K562 (cell line): ENCODE measurements at regions not wholly inside any gene's neighbourhood (a gene's known extent, or its start where the extent isn't known, plus 50 kb on each side); places are given as distances from the start of the nearest gene placed in this dataset.

Experiments
- ATAC-seq: fragments of 200-7000 bp; cut with Tn5 transposase; 3 replicates; pipeline ENCODE4 v1.9.1; 2020; ENCODE audit warnings: moderate library complexity
- BruUV-seq: library from RNA; stranded (reverse); fragments of 400-500 nt; replicated peaks from 2 replicates; lab custom pipeline; 2021; lab: Mats Ljungman, UMichigan
- CTCF ChIA-PET: fragments of 300-600 bp; formaldehyde crosslinking; extraction: SDS; loops from one replicate; lab custom pipeline; 2021; ENCODE audit warnings: low intra/inter-chr PET ratio; lab: Yijun Ruan, JAX
- POLR2A ChIA-PET: fragments of 300-600, 350-650 bp; sonication (Branson Sonifier 250); formaldehyde crosslinking; extraction: SDS; loops from one replicate; lab custom pipeline; 2021; ENCODE audit warnings: antibody characterized with exemption, inconsistent platforms; lab: Yijun Ruan, JAX
- DNase-seq, 4 experiments: peaks; one replicate each; pipeline versions ENCODE4 v3.0.0 to v3.0.0-alpha.2; 2011 to 2018; ENCODE audit warnings: low spot score in 3 of 4, mixed read lengths in 3 of 4; ENCODE audit errors: extremely low read depth in 1 of 4
- FAIRE-seq: peaks from 2 replicates; lab custom pipeline; 2011; peaks lifted over from hg19 to GRCh38; lab: Jason Lieb, UNC
- H2AFZ ChIP-seq: 2 replicates; pipeline ENCODE4 v1.6.0; 2011; ENCODE audit warnings: low read depth, low read length, control low read depth, inconsistent platforms
- H3K27ac ChIP-seq: fragments of 200-600 bp; 3 replicates; pipeline ENCODE4 v1.8.0; 2011; ENCODE audit warnings: low read depth, mild to moderate bottlenecking, control low read depth, inconsistent platforms, low read length, moderate library complexity, mixed read lengths; ENCODE audit errors: extremely low read depth
- H3K27me3 ChIP-seq, 2 experiments: fragments of 300-600 bp in 1 of 2; 2 replicates in 1 of 2; 3 replicates in 1 of 2; pipeline versions ENCODE4 v1.6.0 to v1.8.0; 2011; ENCODE audit warnings: inconsistent platforms in 2 of 2, low read length in 2 of 2, mild to moderate bottlenecking in 1 of 2, mixed read lengths in 1 of 2, moderate library complexity in 1 of 2; ENCODE audit not compliant: control insufficient read depth in 2 of 2, insufficient read depth in 2 of 2
- H3K36me3 ChIP-seq: fragments of 300-600 bp; 3 replicates; pipeline ENCODE4 v1.8.0; 2011; ENCODE audit warnings: mild to moderate bottlenecking, low read length, inconsistent platforms; ENCODE audit not compliant: control insufficient read depth, insufficient read depth
- H3K4me1 ChIP-seq, 2 experiments: fragments of 200-600 bp in 1 of 2; replicated peaks in 1 of 2; 2 replicates in 1 of 2; 3 replicates in 1 of 2; pipeline versions ENCODE4 v1.5.1 to v1.8.0; 2011; ENCODE audit warnings: inconsistent platforms in 2 of 2, low read length in 2 of 2, mild to moderate bottlenecking in 1 of 2, mixed read lengths in 1 of 2, moderate library complexity in 1 of 2; ENCODE audit not compliant: control insufficient read depth in 2 of 2, insufficient read depth in 2 of 2
- H3K4me2 ChIP-seq: 2 replicates; pipeline ENCODE4 v1.6.1; 2011; ENCODE audit warnings: low read length, control low read depth, inconsistent platforms, mixed read lengths; ENCODE audit not compliant: insufficient read depth
- H3K4me3 ChIP-seq: fragments of 200-600 bp; sonication (generic), shearing (Covaris generic); 2 replicates; pipeline ENCODE4 v1.5.1; 2016; ENCODE audit warnings: control low read depth, inconsistent platforms
- H3K79me2 ChIP-seq: fragments of 200-600 bp; 3 replicates; pipeline ENCODE4 v1.8.0; 2011; ENCODE audit warnings: low read length, inconsistent platforms; ENCODE audit not compliant: control insufficient read depth, insufficient read depth
- H3K9ac ChIP-seq, 2 experiments: 2 replicates each; pipeline versions ENCODE4 v1.6.0 to v1.6.1; 2011; ENCODE audit warnings: low read depth in 2 of 2, low read length in 2 of 2, control low read depth in 1 of 2, inconsistent platforms in 1 of 2, mild to moderate bottlenecking in 1 of 2, mixed read lengths in 1 of 2; ENCODE audit not compliant: insufficient read depth in 1 of 2
- H3K9me1 ChIP-seq: one replicate; pipeline ENCODE4 v1.6.0; 2011; ENCODE audit warnings: inconsistent platforms, mild to moderate bottlenecking, low read length, moderate library complexity; ENCODE audit not compliant: control insufficient read depth, insufficient read depth
- H3K9me3 ChIP-seq: replicated peaks from 2 replicates; pipeline ENCODE4 v1.5.1; 2011; ENCODE audit warnings: low read depth, low read length, inconsistent platforms; ENCODE audit not compliant: control insufficient read depth, insufficient read depth
- H4K20me1 ChIP-seq: replicated peaks from 2 replicates; pipeline ENCODE4 v1.6.1; 2011; ENCODE audit warnings: low read length, inconsistent platforms, mixed read lengths; ENCODE audit not compliant: control insufficient read depth, insufficient read depth
- BCOR ChIP-seq: fragments of 450-650 bp; IDR thresholded peaks from 2 replicates; pipeline ENCODE4 v1.6.1; 2016
- BDP1 ChIP-seq: IDR thresholded peaks from 3 replicates; pipeline ENCODE4 v1.6.1; 2011; ENCODE audit not compliant: insufficient read length, insufficient read depth
- FOXK1 ChIP-seq: sonication (generic); formaldehyde crosslinking; IDR thresholded peaks from 2 replicates; pipeline ENCODE4 v1.8.0; 2022; ENCODE audit warnings: missing genetic modification reagents, mild to moderate bottlenecking, borderline replicate concordance
- KDM1A ChIP-seq, 2 experiments: fragments of 450-650 bp; IDR thresholded peaks; 2 replicates each; pipeline ENCODE4 v1.6.1; 2016; ENCODE audit warnings: mild to moderate bottlenecking in 2 of 2
- MBD2 ChIP-seq: sonication (generic); IDR thresholded peaks from 2 replicates; pipeline ENCODE4 v1.6.1; 2016; ENCODE audit warnings: low read depth, borderline replicate concordance
- NR2F6 ChIP-seq: fragments of 450-650 bp; formaldehyde crosslinking; IDR thresholded peaks from 2 replicates; pipeline ENCODE4 v1.4.0; 2020; ENCODE audit warnings: mild to moderate bottlenecking
- ZBED1 ChIP-seq: IDR thresholded peaks from 2 replicates; pipeline ENCODE4 v1.6.1; 2014
- ZC3H8 ChIP-seq: fragments of 450-650 bp; IDR thresholded peaks from 2 replicates; pipeline ENCODE4 v1.6.1; 2017
- ZFP36 ChIP-seq: fragments of 150-350 bp; IDR thresholded peaks from 2 replicates; pipeline ENCODE4 v1.6.1; 2018; ENCODE audit warnings: low read length, low read depth; ENCODE audit not compliant: partially characterized antibody
- ZNF133 ChIP-seq: fragments of 250-450 bp; sonication (Bioruptor Pico); IDR thresholded peaks from 2 replicates; pipeline ENCODE4 v1.4.0; 2020; ENCODE audit warnings: mild to moderate bottlenecking
- WGBS: fragments of 100-300 bp; shearing (Covaris generic); methylation state at CpG from one replicate; pipeline ENCODE4 v1.1.6; 2016; ENCODE audit warnings: low coverage, mixed read lengths; ENCODE audit not compliant: insufficient coverage; ENCODE audit errors: missing lambda C conversion rate; 5-methylcytosine and 5-hydroxymethylcytosine counted together
- in situ Hi-C: fragments of 300-500 bp; cut with MboI; formaldehyde crosslinking; loops from 4 replicates; pipeline ENCODE4 v1.15.0; 2018; ENCODE audit warnings: inconsistent platforms, mixed read lengths
- intact Hi-C: fragments of 100-400 bp; cut with micrococcal nuclease; formaldehyde crosslinking; loops from 2 replicates; pipeline ENCODE4 v1.14.2; 2022
- TF ChIP-seq, protein P1 (sequence below), 2 experiments: fragments of 450-650 bp in 1 of 2; sonication (generic) in 1 of 2; formaldehyde crosslinking in 1 of 2; IDR thresholded peaks; 2 replicates each; pipeline versions ENCODE4 v1.7.1 to v1.9.0; 2016 to 2022; ENCODE audit warnings: inconsistent platforms in 1 of 2, mild to moderate bottlenecking in 1 of 2, missing genetic modification reagents in 1 of 2
- TF ChIP-seq, protein P2 (sequence below): sonication (generic); formaldehyde crosslinking; IDR thresholded peaks from 2 replicates; pipeline ENCODE4 v1.8.1; 2022; ENCODE audit warnings: missing genetic modification reagents

DNA sequence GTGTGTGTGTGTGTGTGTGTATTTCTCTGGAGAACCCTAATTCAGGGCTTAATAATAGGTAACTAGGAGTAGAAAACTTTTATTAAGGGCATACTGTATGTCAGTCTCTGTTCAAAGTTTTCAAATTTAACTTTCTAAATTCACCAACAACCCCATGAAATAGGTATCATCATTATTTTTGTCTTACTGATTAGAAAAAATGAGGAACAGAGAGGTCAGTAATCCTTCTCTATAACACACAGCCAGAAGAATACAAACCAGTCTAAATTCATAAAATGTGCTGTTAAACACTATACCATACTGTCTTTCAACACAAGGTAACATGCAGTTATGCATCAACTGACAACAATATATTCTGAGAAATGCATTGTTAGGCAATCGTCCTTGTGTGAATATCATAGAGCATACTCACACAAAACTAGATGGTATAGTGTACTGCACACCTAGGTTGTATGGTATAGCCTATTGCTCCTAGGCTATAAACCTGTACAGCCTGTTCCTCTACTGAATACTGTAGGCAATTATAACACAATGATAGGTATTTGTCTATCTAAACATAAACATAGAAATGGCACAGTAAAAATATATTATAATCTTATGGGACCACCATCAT lies 143.1 kb downstream of the PTH2R start:
- H3K4me3 ChIP-seq: no peak overlapping the region
- no peak overlapping the region for H3K9ac ChIP-seq
- ChIA-PET CTCF (no interaction called here), POLR2A (no interaction called here)
- H3K4me2 ChIP-seq: no peak overlapping the region
- no peaks in the 10 kb centered on the region for H3K9me3 ChIP-seq
- BruUV-seq: no TSS peak
- in situ Hi-C loops: no loop called here
- H3K27me3 ChIP-seq: no peaks in the 10 kb centered on the region
- 45% methylated on average over 1 of the region's 1 CpG for whole genome bisulfite sequencing
- FAIRE-seq: no peak
- no peak for ATAC-seq
- DNase-seq: no peak
- peaks cover 3% of the 10 kb centered on the region for H3K36me3 ChIP-seq
- H2AFZ ChIP-seq: no peak overlapping the region
- H3K9me1 ChIP-seq: no peaks in the 10 kb centered on the region
- H3K4me1 ChIP-seq: peaks cover 5 to 14% of the 10 kb centered on the region in 2 experiments; a peak in 4 of 5 replicates
- intact Hi-C loops: no loop called here
- H4K20me1 ChIP-seq: no peaks in the 10 kb centered on the region
- no peak overlapping the region for H3K27ac ChIP-seq
- H3K79me2 ChIP-seq: peaks cover 32% of the 10 kb centered on the region
- 0 out of 4 replicates have a peak, but pooled peaks of 1 of the 2 experiments have one; percentile 11 for TF ChIP-seq KDM1A (IDR thresholded peaks at IDR 0.05)
- TF ChIP-seq, protein P1, sequence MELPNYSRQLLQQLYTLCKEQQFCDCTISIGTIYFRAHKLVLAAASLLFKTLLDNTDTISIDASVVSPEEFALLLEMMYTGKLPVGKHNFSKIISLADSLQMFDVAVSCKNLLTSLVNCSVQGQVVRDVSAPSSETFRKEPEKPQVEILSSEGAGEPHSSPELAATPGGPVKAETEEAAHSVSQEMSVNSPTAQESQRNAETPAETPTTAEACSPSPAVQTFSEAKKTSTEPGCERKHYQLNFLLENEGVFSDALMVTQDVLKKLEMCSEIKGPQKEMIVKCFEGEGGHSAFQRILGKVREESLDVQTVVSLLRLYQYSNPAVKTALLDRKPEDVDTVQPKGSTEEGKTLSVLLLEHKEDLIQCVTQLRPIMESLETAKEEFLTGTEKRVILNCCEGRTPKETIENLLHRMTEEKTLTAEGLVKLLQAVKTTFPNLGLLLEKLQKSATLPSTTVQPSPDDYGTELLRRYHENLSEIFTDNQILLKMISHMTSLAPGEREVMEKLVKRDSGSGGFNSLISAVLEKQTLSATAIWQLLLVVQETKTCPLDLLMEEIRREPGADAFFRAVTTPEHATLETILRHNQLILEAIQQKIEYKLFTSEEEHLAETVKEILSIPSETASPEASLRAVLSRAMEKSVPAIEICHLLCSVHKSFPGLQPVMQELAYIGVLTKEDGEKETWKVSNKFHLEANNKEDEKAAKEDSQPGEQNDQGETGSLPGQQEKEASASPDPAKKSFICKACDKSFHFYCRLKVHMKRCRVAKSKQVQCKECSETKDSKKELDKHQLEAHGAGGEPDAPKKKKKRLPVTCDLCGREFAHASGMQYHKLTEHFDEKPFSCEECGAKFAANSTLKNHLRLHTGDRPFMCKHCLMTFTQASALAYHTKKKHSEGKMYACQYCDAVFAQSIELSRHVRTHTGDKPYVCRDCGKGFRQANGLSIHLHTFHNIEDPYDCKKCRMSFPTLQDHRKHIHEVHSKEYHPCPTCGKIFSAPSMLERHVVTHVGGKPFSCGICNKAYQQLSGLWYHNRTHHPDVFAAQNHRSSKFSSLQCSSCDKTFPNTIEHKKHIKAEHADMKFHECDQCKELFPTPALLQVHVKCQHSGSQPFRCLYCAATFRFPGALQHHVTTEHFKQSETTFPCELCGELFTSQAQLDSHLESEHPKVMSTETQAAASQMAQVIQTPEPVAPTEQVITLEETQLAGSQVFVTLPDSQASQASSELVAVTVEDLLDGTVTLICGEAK (IDR thresholded peaks at IDR 0.05): no peak
- TF ChIP-seq, protein P1 (CRISPR knock-in tag; IDR thresholded peaks at IDR 0.05): no peak
- TF ChIP-seq, protein P2, sequence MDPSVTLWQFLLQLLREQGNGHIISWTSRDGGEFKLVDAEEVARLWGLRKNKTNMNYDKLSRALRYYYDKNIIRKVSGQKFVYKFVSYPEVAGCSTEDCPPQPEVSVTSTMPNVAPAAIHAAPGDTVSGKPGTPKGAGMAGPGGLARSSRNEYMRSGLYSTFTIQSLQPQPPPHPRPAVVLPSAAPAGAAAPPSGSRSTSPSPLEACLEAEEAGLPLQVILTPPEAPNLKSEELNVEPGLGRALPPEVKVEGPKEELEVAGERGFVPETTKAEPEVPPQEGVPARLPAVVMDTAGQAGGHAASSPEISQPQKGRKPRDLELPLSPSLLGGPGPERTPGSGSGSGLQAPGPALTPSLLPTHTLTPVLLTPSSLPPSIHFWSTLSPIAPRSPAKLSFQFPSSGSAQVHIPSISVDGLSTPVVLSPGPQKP (CRISPR knock-in tag): no peak
- no peak for TF ChIP-seq ZC3H8
- no peak for TF ChIP-seq ZNF133
- no peak for TF ChIP-seq ZBED1
- peak; percentile 84 for TF ChIP-seq BCOR
- TF ChIP-seq ZFP36: peak; percentile 54
- no peak for TF ChIP-seq FOXK1 (CRISPR knock-in tag)
- TF ChIP-seq NR2F6: no peak
- TF ChIP-seq BDP1: no peak
- no peak for TF ChIP-seq MBD2
